SH-SY5Y (cell line): ENCODE measurements at regions not wholly inside any gene's neighbourhood (a gene's known extent, or its start where the extent isn't known, plus 50 kb on each side); places are given as distances from the start of the nearest gene placed in this dataset.

Experiments used
- GATA2 ChIP-seq: IDR thresholded peaks from 2 replicates; pipeline ENCODE4 v1.6.1; 2011; ENCODE audit warnings: mild to moderate bottlenecking, low read depth, low read length
- GATA3 ChIP-seq: IDR thresholded peaks from 2 replicates; pipeline ENCODE4 v1.6.1; 2011; ENCODE audit warnings: low read depth, mild to moderate bottlenecking, low read length, moderate library complexity

DNA sequence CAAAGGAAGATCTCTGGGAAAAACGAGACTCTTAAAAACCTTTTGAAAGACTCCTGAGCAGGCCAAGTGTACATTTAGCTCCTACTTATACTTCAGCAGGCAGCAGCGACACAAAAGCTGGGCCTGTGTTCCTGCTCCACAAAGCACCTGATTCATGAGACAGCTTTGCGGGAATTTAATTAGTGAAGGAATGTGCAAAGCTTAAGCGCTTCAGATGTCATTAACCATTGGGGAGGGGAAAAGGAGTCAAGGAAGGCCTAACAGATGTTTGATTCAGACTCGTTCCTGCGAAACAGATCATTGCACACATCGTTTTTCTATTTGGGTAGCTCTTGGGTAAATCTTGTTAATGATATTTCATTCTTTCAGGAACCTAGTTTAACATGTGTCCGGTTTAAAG, 125.9 kb downstream of the MAIP1 start:
- TF ChIP-seq GATA3 = no peak
- no peak for TF ChIP-seq GATA2
